IMR-90 (cell line): ENCODE measurements at regions not wholly inside any gene's neighbourhood (a gene's known extent, or its start where the extent isn't known, plus 50 kb on each side); places are given as distances from the start of the nearest gene placed in this dataset.

Experiments used
- ATAC-seq: fragments of 200-7000 bp; cut with Tn5 transposase; 2 replicates; pipeline ENCODE4 v1.9.1; 2020; ENCODE audit warnings: low read depth, mild to moderate bottlenecking, moderate library complexity
- BruUV-seq: library from RNA; stranded (reverse); fragments of 400-500 nt; replicated peaks from 2 replicates; lab custom pipeline; 2021; lab: Mats Ljungman, UMichigan
- CTCF ChIA-PET: fragments of 300-600 bp; formaldehyde crosslinking; extraction: SDS; loops from one replicate; lab custom pipeline; 2021; ENCODE audit warnings: antibody characterized with exemption; lab: Yijun Ruan, JAX
- POLR2A ChIA-PET: fragments of 300-600 bp; sonication (Branson Sonifier 250); formaldehyde crosslinking; loops from one replicate; lab custom pipeline; 2022; ENCODE audit warnings: antibody characterized with exemption; ENCODE audit not compliant: unreplicated experiment; lab: Charles Lee
- DNase-seq: peaks from one replicate; pipeline ENCODE4 v3.0.0; 2013
- H2AFZ ChIP-seq: replicated peaks from 2 replicates; pipeline ENCODE3; 2013; ENCODE audit warnings: low read length, mild to moderate bottlenecking; ENCODE audit not compliant: poor library complexity
- H2AK5ac ChIP-seq: 2 replicates; pipeline ENCODE4 v1.6.1; 2013; ENCODE audit warnings: low read depth, low read length, inconsistent platforms
- H2AK9ac ChIP-seq: replicated peaks from 2 replicates; pipeline ENCODE3; 2013; ENCODE audit warnings: mild to moderate bottlenecking, low read depth, low read length, moderate library complexity; ENCODE audit not compliant: poor library complexity
- H2BK120ac ChIP-seq: 2 replicates; pipeline ENCODE4 v1.6.1; 2013; ENCODE audit warnings: low read depth, low read length, inconsistent platforms
- H2BK15ac ChIP-seq: 3 replicates; pipeline ENCODE4 v1.6.1; 2013; ENCODE audit warnings: low read depth, low read length, inconsistent platforms
- H2BK20ac ChIP-seq: 2 replicates; pipeline ENCODE4 v1.6.1; 2013; ENCODE audit warnings: low read depth, mild to moderate bottlenecking, inconsistent platforms, low read length, moderate library complexity
- H2BK5ac ChIP-seq: 2 replicates; pipeline ENCODE4 v1.6.1; 2013; ENCODE audit warnings: mild to moderate bottlenecking, low read depth, low read length, inconsistent platforms; ENCODE audit not compliant: poor library complexity, severe bottlenecking
- H3K14ac ChIP-seq: replicated peaks from 2 replicates; pipeline ENCODE4 v1.6.1; 2013; ENCODE audit warnings: low read depth, low read length, inconsistent platforms
- H3K18ac ChIP-seq: 2 replicates; pipeline ENCODE4 v1.6.1; 2013; ENCODE audit warnings: low read depth, low read length, control low read depth
- H3K23ac ChIP-seq: 2 replicates; pipeline ENCODE4 v1.6.1; 2013; ENCODE audit warnings: low read depth, low read length, inconsistent platforms
- H3K27ac ChIP-seq: 2 replicates; pipeline ENCODE4 v1.5.1; 2013; ENCODE audit warnings: mild to moderate bottlenecking, control low read depth, low read length; ENCODE audit not compliant: insufficient read depth
- H3K27me3 ChIP-seq: 2 replicates; pipeline ENCODE4 v1.6.1; 2013; ENCODE audit warnings: low read length; ENCODE audit not compliant: control insufficient read depth, insufficient read depth
- H3K36me3 ChIP-seq: 2 replicates; pipeline ENCODE4 v1.6.1; 2013; ENCODE audit warnings: low read length, mixed read lengths; ENCODE audit not compliant: control insufficient read depth, insufficient read depth
- H3K4ac ChIP-seq: 2 replicates; pipeline ENCODE4 v1.6.1; 2013; ENCODE audit warnings: low read depth, low read length, inconsistent platforms
- H3K4me1 ChIP-seq: 2 replicates; pipeline ENCODE4 v1.6.1; 2013; ENCODE audit warnings: low read length, mixed read lengths; ENCODE audit not compliant: control insufficient read depth, insufficient read depth
- H3K4me2 ChIP-seq: 2 replicates; pipeline ENCODE4 v1.6.1; 2013; ENCODE audit warnings: low read depth, mild to moderate bottlenecking, control low read depth, low read length, moderate library complexity
- H3K4me3 ChIP-seq: 2 replicates; pipeline ENCODE4 v1.5.1; 2013; ENCODE audit warnings: low read depth, mild to moderate bottlenecking, control low read depth, low read length, moderate library complexity; ENCODE audit not compliant: insufficient read depth
- H3K56ac ChIP-seq: 2 replicates; pipeline ENCODE4 v1.6.1; 2013; ENCODE audit warnings: low read length, inconsistent platforms; ENCODE audit not compliant: insufficient read depth; ENCODE audit errors: extremely low read depth
- H3K79me1 ChIP-seq, 2 experiments: 2 replicates each; pipeline ENCODE4 v1.6.1; 2013; ENCODE audit warnings: low read length in 2 of 2, inconsistent platforms in 1 of 2, low read depth in 1 of 2
- H3K9ac ChIP-seq: 2 replicates; pipeline ENCODE4 v1.6.1; 2013; ENCODE audit warnings: low read depth, low read length, control low read depth
- H3K9me1 ChIP-seq: 2 replicates; pipeline ENCODE4 v1.6.1; 2013; ENCODE audit warnings: low read length, inconsistent platforms; ENCODE audit not compliant: insufficient read depth
- H3K9me3 ChIP-seq: 2 replicates; pipeline ENCODE4 v1.6.1; 2013; ENCODE audit warnings: low read length; ENCODE audit not compliant: control insufficient read depth, insufficient read depth
- H4K20me1 ChIP-seq: 2 replicates; pipeline ENCODE4 v1.6.1; 2013; ENCODE audit warnings: low read length, inconsistent platforms; ENCODE audit not compliant: insufficient read depth
- H4K5ac ChIP-seq: 2 replicates; pipeline ENCODE4 v1.6.1; 2013; ENCODE audit warnings: mild to moderate bottlenecking, low read depth, low read length, control low read depth
- H4K8ac ChIP-seq, 2 experiments: 2 replicates each; pipeline ENCODE4 v1.6.1; 2013; ENCODE audit warnings: low read depth in 2 of 2, low read length in 2 of 2, control low read depth in 1 of 2, inconsistent platforms in 1 of 2
- H4K91ac ChIP-seq: 2 replicates; pipeline ENCODE4 v1.6.1; 2013; ENCODE audit warnings: low read depth, low read length, inconsistent platforms; ENCODE audit not compliant: insufficient read depth
- BHLHE40 ChIP-seq: fragments of 150-350 bp; IDR thresholded peaks from 2 replicates; pipeline ENCODE4 v1.6.1; 2016; ENCODE audit warnings: mild to moderate bottlenecking, low read depth, low read length
- CEBPB ChIP-seq: IDR thresholded peaks from 2 replicates; pipeline ENCODE4 v1.6.1; 2012; ENCODE audit warnings: low read depth, low read length, improper control_type of control experiment
- CHD1 ChIP-seq: IDR thresholded peaks from 2 replicates; pipeline ENCODE4 v1.6.1; 2012; ENCODE audit warnings: low read depth, low read length, improper control_type of control experiment
- CTCF ChIP-seq: conservative IDR thresholded peaks from 2 replicates; pipeline ENCODE4 v1.5.1; 2012; ENCODE audit warnings: mild to moderate bottlenecking, low read depth, low read length, improper control_type of control experiment
- ELK1 ChIP-seq: fragments of 150-350 bp; IDR thresholded peaks from 2 replicates; pipeline ENCODE4 v1.6.1; 2016; ENCODE audit warnings: low read depth, mild to moderate bottlenecking, low read length, moderate library complexity, borderline replicate concordance
- FOS ChIP-seq: fragments of 150-350 bp; IDR thresholded peaks from 2 replicates; pipeline ENCODE4 v1.6.1; 2016; ENCODE audit warnings: low read depth, low read length
- MAFK ChIP-seq: IDR thresholded peaks from 2 replicates; pipeline ENCODE4 v1.6.1; 2012; ENCODE audit warnings: low read depth, low read length, improper control_type of control experiment
- MAZ ChIP-seq: IDR thresholded peaks from 2 replicates; pipeline ENCODE4 v1.6.1; 2012; ENCODE audit warnings: low read depth, mild to moderate bottlenecking, low read length, improper control_type of control experiment, moderate library complexity, borderline replicate concordance
- MXI1 ChIP-seq: IDR thresholded peaks from 2 replicates; pipeline ENCODE4 v1.6.1; 2012; ENCODE audit warnings: low read depth, mild to moderate bottlenecking, low read length, moderate library complexity, borderline replicate concordance
- POLR2A ChIP-seq: IDR thresholded peaks from 2 replicates; pipeline ENCODE4 v1.6.1; 2012; ENCODE audit warnings: mild to moderate bottlenecking, low read depth, low read length
- RAD21 ChIP-seq: IDR thresholded peaks from 2 replicates; pipeline ENCODE4 v1.6.1; 2012; ENCODE audit warnings: low read length, improper control_type of control experiment
- RCOR1 ChIP-seq: IDR thresholded peaks from 2 replicates; pipeline ENCODE4 v1.6.1; 2012; ENCODE audit warnings: mild to moderate bottlenecking, low read length, improper control_type of control experiment; ENCODE audit not compliant: insufficient replicate concordance
- RFX5 ChIP-seq: IDR thresholded peaks from 2 replicates; pipeline ENCODE4 v1.8.0; 2012; ENCODE audit warnings: low read depth, mild to moderate bottlenecking, low read length, moderate library complexity
- SMC3 ChIP-seq: fragments of 150-350 bp; IDR thresholded peaks from 2 replicates; pipeline ENCODE4 v1.6.1; 2016; ENCODE audit warnings: low read depth, mild to moderate bottlenecking, antibody characterized with exemption, low read length, moderate library complexity
- USF2 ChIP-seq: fragments of 150-350 bp; IDR thresholded peaks from 2 replicates; pipeline ENCODE4 v1.6.1; 2017; ENCODE audit warnings: mild to moderate bottlenecking, antibody characterized with exemption, low read length, low read depth
- whole genome bisulfite sequencing, 2 experiments: methylation state at CpG; one replicate each; pipeline versions ENCODE4 v1.1.5 to v1.1.7; 2013; ENCODE audit warnings: missing lambda C conversion rate in 2 of 2; ENCODE audit not compliant: insufficient read length in 1 of 2; ENCODE audit errors: extremely low coverage in 2 of 2; 5-methylcytosine and 5-hydroxymethylcytosine counted together
- dilution Hi-C: fragments of 300-500 bp; cut with HindIII; formaldehyde crosslinking; loops from one replicate; pipeline ENCODE4 v1.14.3; 2018; ENCODE audit warnings: low sequenced_read_pairs; ENCODE audit not compliant: unreplicated experiment
- in situ Hi-C: fragments of 300-500 bp; cut with MboI; formaldehyde crosslinking; loops from 3 replicates; pipeline ENCODE4 v1.14.3; 2019; ENCODE audit warnings: low sequenced_read_pairs, inconsistent platforms, mixed read lengths
- intact Hi-C: fragments of 100-400 bp; cut with micrococcal nuclease; formaldehyde crosslinking; loops from 2 replicates; pipeline ENCODE4 v1.10.0; 2022

GRCh38 chr15:95998935-95999334 lies 331.6 kb upstream of the NR2F2 start:
- Histone ChIP-seq H4K8ac (no peak overlapping the region), H3K4me1 (no peaks in the 10 kb centered on the region), H3K9ac (no peak overlapping the region), H2AFZ (no peak overlapping the region), H3K18ac (no peak overlapping the region), H3K9me1 (no peaks in the 10 kb centered on the region), H2AK9ac (peak overlapping the region; percentile 42), H4K91ac (no peak overlapping the region), H2BK120ac (no peak overlapping the region), H3K36me3 (no peaks in the 10 kb centered on the region), H3K23ac (no peak overlapping the region), H3K4me3 (no peak overlapping the region), H2BK20ac (no peak overlapping the region), H2AK5ac (no peak overlapping the region), H2BK15ac (no peak overlapping the region), H3K56ac (no peak overlapping the region), H3K27ac (no peak overlapping the region), H3K4me2 (no peak overlapping the region), H3K14ac (no peak overlapping the region), H3K27me3 (no peaks in the 10 kb centered on the region), H3K4ac (no peak overlapping the region), H3K79me1 (no peaks in the 10 kb centered on the region), H3K9me3 (no peaks in the 10 kb centered on the region), H2BK5ac (no peak overlapping the region), H4K20me1 (no peaks in the 10 kb centered on the region), H4K5ac (no peak overlapping the region)
- dilution Hi-C loops (no loop called here), intact Hi-C loops (no loop called here), in situ Hi-C loops (no loop called here)
- WGBS, 2 experiments = no CpG with 5 or more reads among the region's 4 CpGs
- ATAC-seq (no peak), DNase-seq (no peak)
- no peak for TF ChIP-seq MAZ
- TF ChIP-seq CTCF = no peak
- no peak for TF ChIP-seq FOS
- TF ChIP-seq CEBPB = no peak
- TF ChIP-seq BHLHE40 = no peak
- no peak for TF ChIP-seq ELK1
- TF ChIP-seq SMC3 = no peak
- no peak for TF ChIP-seq MAFK
- TF ChIP-seq RFX5 = no peak
- TF ChIP-seq POLR2A = no peak
- TF ChIP-seq MXI1 = no peak
- no peak for TF ChIP-seq RCOR1
- no peak for TF ChIP-seq CHD1
- no peak for TF ChIP-seq USF2
- TF ChIP-seq RAD21 = no peak
- no TSS peak for BruUV-seq
- POLR2A ChIA-PET = no interaction called here
- CTCF ChIA-PET = no interaction called here
